GM19372 (cell line): ENCODE measurements at regions not wholly inside any gene's neighbourhood (a gene's known extent, or its start where the extent isn't known, plus 50 kb on each side); places are given as distances from the start of the nearest gene placed in this dataset.
"Not testable (repeated sequence)": the region's sequence is repeated elsewhere in the genome, so short reads cannot be mapped to it uniquely, and the experiment has no call there.

ENCODE experiments used
- ATAC-seq: cut with Tn5 transposase; IDR thresholded peaks from one replicate; pipeline ENCODE4 v1.9.1; 2021; ENCODE audit warnings: mild to moderate bottlenecking, low read depth, moderate library complexity; ENCODE audit not compliant: unreplicated experiment

- no peak for ATAC-seq
These were observed 141.3 kb upstream of the FZD8 start for GRCh38 chr10:35783305-35783838.

GRCh38 chr10:35781643-35782035, 139.5 kb upstream of the FZD8 start:
- ATAC-seq = no peak

DNA sequence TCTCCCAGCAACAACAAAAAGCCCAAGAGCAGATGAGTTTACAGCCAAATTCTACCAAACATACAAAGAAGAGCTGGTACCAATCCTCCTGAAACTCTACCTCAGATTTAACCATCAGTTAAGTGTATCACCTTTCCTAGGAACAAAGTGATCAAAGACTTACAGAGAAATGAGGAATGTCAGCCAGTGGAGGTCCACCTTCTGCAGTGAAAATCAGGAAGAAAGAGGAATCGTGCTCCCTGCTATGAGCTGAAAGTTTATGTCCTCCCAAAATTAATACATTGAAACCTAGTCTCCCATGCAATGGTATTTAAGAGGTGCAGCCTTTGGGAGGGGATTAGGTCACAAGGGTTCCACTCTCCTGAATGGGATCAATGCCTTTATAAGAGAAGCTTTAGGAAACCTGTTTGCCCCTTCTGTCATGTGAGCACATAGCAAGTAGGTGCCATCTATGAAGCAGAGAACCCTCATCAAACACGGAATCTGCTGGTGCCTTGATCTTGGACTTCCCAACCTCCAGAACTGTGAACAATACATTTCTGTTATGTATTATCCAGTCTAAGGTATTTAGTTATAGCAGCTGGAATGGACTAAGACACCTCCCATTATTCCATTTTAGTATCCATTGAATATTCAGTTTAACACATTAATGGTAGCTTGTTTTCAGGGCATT, 139.0 kb upstream of the FZD8 start:
- no peak for ATAC-seq

DNA sequence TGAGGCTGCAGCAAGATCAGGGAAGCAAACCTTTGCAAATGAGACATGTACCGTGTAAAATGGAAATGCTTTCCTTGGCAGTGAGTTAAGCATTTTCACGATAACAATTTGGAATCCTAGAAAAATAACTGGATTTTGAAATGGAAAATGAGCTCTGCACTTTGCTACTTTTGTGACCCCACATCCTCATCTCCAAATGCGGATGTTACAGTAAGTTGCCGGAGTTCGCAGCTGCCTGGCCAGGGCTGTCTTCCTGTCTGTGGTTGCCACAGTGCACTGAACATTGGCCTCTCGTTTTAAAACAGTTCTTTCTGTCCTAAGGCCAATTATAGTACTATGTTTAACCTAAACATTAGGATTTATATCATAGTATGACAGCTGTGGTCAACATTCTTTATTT, 136.2 kb upstream of the FZD8 start:
- no peak for ATAC-seq

- ATAC-seq = not testable (repeated sequence)
These were observed 134.5 kb upstream of the FZD8 start for GRCh38 chr10:35776557-35776956.

- no peak for ATAC-seq
These were observed 132.0 kb upstream of the FZD8 start for GRCh38 chr10:35774109-35774508.

DNA sequence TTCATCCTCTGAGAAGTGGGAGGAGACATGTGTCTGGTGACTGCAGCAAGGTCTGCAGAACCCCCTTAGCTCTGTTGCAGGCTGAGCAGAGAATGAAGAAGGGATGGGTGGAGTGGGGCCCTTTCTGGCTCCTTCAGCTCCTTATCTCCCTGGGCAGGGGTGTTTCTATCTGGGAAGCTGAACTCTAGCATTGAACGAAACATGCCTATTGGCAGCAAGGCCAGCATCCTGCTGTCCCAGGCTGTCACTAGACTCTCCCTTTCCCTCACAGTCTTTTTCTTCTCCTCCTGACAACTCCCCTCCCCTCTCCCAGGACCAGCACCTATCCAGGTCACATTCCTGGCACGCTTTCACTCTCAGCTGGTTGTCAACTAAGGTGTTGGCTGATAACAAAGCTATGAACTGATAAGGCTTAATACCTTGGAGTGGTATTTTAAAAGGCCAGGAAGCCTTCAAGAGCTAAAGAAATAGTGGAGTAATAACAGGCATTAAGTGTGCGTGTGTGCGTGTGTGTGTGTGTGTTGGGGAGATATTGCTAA, 128.8 kb upstream of the FZD8 start:
- ATAC-seq = no peak

DNA sequence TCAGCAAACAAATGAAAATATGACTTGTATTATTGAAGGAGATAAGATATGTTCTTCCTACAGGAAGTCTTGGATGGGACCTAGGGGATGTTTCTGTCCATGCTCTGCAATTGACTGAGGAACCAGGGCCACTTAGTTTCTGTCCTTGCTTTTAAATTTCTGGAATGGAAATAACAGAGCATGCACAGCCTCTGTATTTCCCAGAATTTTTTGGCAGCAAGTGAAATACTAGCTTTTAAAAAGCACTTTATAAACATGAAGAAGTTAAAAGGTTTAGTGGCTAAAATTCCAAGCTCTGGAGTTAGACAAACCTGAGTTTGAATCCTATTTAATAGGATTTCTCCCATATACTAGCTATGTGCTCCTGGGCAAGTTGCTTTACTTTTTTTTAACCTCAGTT, 127.7 kb upstream of the FZD8 start:
- no peak for ATAC-seq

DNA sequence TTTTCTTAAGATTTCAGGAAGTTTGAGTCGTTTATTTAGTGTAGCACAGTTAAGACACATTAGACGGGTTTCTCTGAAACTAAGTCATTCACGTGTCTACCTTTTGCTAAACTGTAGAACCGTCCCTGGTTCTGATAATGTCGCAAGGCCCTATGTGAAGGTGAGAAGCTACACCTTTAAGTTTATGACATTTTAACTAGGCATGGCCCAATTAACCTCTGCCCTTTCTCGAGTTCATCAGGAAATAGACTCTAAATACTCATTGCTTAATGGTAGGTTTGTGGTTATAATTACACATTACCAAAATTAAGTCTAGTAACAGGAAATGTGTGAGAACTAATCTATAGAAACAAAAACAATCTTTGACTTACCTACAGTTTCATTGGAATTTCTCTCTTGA, 126.6 kb upstream of the FZD8 start:
- no peak for ATAC-seq

DNA sequence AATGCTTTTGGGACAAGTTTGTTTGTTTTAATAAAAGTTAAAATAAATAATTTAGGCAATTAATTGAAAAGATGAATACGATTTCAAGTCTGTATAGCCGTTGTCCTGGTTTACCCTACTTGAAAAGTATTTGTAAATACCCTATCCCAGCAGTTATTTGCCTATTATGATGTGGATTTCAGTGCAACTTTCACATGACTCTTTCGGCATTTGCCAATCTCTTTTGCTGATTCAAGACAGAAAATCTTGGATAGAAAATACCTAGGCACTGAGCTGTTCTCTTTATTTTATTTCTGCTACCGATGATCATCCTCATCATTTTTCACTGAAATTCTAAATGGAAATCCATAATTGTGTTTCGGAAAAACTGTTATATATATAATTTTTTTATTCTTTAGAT, 125.9 kb upstream of the FZD8 start:
- ATAC-seq = no peak

DNA sequence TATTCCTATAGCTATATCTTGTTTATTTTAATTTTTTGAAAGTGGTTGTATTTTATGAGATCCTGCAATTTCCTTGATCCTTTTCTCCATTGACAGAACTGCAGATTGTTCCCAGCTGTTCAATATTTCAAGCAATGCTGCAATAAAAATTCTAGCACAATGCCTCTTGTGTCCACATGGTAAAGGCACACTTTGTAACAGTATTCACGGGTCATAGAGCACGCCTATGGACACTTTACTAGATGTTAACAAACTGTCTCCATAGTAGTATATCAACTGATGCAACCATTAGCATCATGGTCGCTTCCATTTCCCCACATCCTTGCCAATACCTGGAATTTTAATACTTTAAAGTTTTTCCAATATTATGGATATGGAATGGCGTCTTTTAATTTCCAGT, 123.9 kb upstream of the FZD8 start:
- no peak for ATAC-seq

- ATAC-seq = no peak
These were observed 123.0 kb upstream of the FZD8 start for GRCh38 chr10:35765066-35765527.

DNA sequence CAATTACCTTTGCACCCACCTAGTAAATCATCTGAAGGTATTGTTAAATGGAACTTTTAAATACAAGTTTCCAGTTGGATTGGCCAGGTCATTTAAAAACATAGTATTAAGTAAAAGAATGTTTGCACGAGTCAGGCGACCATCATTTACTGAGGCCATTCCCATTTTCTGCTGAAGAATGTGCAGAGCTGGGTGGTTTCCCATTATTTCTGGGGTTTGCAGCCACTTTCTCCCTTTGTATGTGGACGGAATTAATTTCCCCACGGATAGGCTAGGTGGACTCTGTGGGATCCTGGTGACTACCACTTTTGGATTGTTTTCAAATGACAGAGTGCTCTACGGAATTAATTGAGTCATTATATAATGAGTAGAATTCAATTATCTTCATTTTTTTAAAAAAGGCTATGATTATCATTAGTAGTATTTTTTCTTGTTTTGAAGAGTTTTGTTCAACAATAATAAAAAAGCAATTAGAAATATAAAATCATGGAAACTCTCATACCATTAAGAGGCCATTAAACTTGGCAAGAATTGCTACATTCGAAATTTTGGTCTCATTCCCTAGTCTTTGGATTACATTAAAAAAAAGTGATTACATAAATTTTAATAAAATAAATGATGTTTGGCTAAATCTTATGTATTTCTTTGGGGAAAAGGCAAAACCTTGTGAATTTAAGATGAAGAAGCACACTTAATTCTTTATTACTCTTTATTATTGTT, 120.4 kb upstream of the FZD8 start:
- no peak for ATAC-seq

DNA sequence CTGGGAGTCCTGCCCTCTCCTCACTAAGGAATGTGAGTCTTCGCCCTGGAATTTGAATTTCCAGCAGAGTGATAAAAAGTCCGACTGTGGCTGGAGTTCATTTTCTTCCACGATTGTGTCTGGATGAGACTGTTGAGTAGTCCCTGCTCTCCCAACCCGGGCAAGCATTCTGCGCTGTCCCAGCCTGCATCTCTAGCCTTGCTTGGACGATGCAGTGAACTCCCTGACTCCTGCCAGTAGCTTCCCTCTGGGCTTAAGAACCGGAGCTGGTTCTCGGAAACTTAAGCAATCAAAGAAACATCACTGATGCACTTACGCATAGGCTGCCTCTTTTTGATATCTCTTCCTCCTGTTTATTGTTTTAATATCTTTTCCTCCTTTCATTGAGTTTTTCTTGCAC, 116.0 kb upstream of the FZD8 start:
- ATAC-seq = no peak

- ATAC-seq = no peak
These were observed 112.4 kb upstream of the FZD8 start for GRCh38 chr10:35754519-35754918.

- no peak for ATAC-seq
These were observed 110.7 kb upstream of the FZD8 start for GRCh38 chr10:35752469-35753461.

GRCh38 chr10:35751347-35751746, 109.3 kb upstream of the FZD8 start:
- no peak for ATAC-seq

DNA sequence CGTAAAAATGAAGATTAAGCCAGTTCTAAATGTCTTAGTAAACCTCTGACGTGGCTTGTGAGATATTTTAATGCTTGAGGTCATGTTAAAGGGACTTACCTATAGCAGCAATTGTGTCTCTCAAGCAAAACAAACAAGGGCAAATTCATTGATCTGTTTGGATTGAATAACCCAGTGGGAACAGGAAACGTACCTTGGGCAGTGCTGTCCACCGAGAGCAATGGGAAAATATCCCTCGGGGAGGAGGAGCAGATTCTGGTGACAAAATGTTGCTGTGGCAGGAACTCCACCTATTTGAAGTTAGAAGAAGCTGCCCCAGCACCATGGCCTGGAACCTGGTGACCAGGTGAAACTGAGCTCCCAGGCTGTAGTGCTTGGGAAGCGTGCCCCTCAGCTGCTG, 107.1 kb upstream of the FZD8 start:
- ATAC-seq = no peak

- ATAC-seq = no peak
These were observed 103.7 kb upstream of the FZD8 start for GRCh38 chr10:35745617-35746403.

DNA sequence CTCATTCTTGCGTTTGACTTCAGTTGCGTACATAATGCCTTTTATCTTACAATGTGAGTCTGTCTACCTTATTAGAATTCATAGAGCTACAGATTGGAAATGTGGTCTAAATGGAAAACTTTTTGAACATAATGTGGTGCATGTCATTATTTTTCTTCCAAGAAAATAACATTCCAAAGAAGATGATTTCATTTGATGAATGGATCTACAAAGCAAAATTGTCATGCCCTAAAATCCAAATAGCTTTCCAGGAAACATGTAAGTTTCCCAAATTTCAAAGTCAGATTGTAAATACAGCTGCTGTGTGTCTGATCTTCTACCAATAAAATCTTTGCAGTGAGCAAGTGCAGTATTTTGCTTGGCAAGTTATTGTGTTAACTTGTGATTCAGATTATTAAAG, 101.8 kb upstream of the FZD8 start:
- no peak for ATAC-seq
